ENCODE measurements at regions not wholly inside any gene's neighbourhood (a gene's known extent, or its start where the extent isn't known, plus 50 kb on each side); places are given as distances from the start of the nearest gene placed in this dataset.

DNA sequence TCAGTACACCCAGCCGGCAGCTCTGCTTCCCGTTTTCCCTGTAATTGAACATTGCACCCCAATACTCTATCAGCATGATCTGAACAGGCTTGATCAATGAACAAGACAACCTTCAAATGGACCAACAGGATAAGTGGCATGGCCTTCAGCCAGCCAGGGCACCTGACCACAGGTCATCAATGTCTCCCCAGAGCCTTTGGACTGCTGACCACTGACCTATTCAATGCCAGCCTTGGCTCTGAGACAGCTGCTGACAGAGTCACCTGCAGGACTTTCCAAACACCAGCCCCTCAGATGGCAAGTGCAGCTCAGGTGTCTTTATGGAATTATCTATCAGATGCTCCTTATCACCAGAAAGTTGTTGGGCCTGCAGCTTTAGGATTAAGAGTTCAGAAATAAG, 462.9 kb upstream of the ASIC2 start:
- DNase-seq: no peak
- TF ChIP-seq, protein P1, sequence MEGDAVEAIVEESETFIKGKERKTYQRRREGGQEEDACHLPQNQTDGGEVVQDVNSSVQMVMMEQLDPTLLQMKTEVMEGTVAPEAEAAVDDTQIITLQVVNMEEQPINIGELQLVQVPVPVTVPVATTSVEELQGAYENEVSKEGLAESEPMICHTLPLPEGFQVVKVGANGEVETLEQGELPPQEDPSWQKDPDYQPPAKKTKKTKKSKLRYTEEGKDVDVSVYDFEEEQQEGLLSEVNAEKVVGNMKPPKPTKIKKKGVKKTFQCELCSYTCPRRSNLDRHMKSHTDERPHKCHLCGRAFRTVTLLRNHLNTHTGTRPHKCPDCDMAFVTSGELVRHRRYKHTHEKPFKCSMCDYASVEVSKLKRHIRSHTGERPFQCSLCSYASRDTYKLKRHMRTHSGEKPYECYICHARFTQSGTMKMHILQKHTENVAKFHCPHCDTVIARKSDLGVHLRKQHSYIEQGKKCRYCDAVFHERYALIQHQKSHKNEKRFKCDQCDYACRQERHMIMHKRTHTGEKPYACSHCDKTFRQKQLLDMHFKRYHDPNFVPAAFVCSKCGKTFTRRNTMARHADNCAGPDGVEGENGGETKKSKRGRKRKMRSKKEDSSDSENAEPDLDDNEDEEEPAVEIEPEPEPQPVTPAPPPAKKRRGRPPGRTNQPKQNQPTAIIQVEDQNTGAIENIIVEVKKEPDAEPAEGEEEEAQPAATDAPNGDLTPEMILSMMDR (IDR thresholded peaks at IDR 0.05): no peak
- no peak for TF ChIP-seq POLR2A (IDR thresholded peaks at IDR 0.05)
- 92 to 100% (median 94%) methylated on average over 1 to 2 of the region's 2 CpGs for WGBS, 4 donors
- ATAC-seq: no peak
- peaks cover 0 to 15% (median 0%) of the 10 kb centered on the region in 12 donors for H3K9me3 ChIP-seq
- peaks cover 0 to 22% (median 10%) of the 10 kb centered on the region in 9 donors for H3K27me3 ChIP-seq
- intact Hi-C loops (cut with DNase I): loop anchor here in 4 of 10 donors (10.0 kb wide), 4 partner anchors 231 to 971 kb away; no protein-coding TSS in a partner anchor
- H3K4me3 ChIP-seq: no peak overlapping the region
- H3K4me1 ChIP-seq: peaks cover 0 to 4% (median 0%) of the 10 kb centered on the region in 12 donors
- no peak overlapping the region for H3K27ac ChIP-seq
- no peaks in the 10 kb centered on the region for H3K36me3 ChIP-seq

DNA sequence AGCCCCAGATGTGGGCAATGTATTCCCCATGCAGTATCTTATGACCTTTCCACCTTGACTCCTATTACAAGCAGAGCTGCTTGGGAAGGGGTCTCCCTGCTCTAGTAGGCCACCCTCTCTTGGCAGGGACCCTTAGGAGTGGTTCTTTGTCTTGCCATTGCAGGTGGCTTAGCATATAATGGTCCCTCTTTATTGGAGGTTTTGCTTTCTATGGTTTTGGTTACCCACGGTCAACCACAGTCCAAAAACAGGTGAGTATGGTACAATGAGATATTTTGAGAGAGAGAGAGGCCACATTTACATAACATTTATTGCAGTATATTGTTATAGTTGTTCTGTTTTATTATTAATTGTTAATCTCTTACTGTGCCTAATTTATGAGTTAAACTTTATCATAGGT, 472.8 kb upstream of the ASIC2 start:
- H3K27ac ChIP-seq: no peak overlapping the region
- 85 to 92% (median 91%) methylated on average over 1 of the region's 1 CpG for WGBS, 4 donors
- intact Hi-C loops (cut with DNase I): no loop called here
- no peak for ATAC-seq
- TF ChIP-seq, protein P1 (IDR thresholded peaks at IDR 0.05): no peak
- no peak for TF ChIP-seq POLR2A (IDR thresholded peaks at IDR 0.05)
- no peak for DNase-seq
- H3K4me1 ChIP-seq: no peaks in the 10 kb centered on the region
- no peaks in the 10 kb centered on the region for H3K9me3 ChIP-seq
- peaks cover 0 to 9% (median 0%) of the 10 kb centered on the region in 9 donors for H3K27me3 ChIP-seq
- no peak overlapping the region for H3K4me3 ChIP-seq
- H3K36me3 ChIP-seq: no peaks in the 10 kb centered on the region

DNA sequence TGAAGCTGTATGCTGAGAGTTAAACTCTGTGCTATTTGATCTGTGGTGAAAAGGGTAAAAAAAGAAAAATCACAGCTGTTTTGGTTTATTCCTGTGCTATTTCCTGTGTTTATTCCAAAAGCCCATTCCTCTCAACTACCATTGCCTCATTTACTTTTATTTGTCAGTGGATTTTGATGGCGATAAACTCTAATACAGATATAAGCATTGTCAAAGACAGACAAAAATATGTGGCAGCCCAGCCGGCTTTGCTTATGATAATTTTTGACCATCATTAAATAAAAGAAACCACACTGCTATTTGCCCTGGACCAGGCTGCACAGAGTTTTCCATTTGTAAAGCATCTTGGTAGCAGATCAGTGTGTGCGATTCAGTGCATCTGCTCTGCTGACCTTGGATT, 473.6 kb upstream of the ASIC2 start:
- no peak for ATAC-seq
- Histone ChIP-seq H3K27me3 (peaks cover 0 to 9% (median 0%) of the 10 kb centered on the region in 9 donors), H3K4me1 (no peaks in the 10 kb centered on the region), H3K36me3 (no peaks in the 10 kb centered on the region), H3K27ac (no peak overlapping the region), H3K9me3 (no peaks in the 10 kb centered on the region), H3K4me3 (no peak overlapping the region)
- 57 to 73% (median 68%) methylated on average over 3 of the region's 3 CpGs for WGBS, 4 donors
- intact Hi-C loops (cut with DNase I): no loop called here
- TF ChIP-seq, protein P1 (IDR thresholded peaks at IDR 0.05): no peak
- no peak for TF ChIP-seq POLR2A (IDR thresholded peaks at IDR 0.05)
- DNase-seq: no peak

DNA sequence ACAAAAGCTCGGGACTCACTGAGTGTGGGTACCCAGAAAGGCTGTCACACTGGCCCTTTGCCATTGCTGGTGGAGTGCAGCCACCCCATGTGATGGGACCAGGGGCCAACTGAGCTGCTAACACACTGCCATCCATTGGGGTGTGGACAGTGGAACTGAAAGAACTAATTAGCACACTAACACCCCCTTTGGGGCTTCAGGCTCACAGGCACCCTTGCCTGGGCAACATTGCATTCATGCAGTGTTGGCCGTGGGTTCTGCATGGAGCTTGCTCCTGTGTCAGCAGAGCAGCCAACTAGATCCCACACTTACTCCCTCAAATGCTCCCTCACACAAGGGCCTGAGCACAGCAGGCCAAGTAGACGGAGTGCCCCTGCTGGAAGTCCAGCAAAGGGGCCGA, 476.0 kb upstream of the ASIC2 start:
- no peak overlapping the region for H3K4me3 ChIP-seq
- no peaks in the 10 kb centered on the region for H3K36me3 ChIP-seq
- intact Hi-C loops (cut with DNase I): no loop called here
- peaks cover 0 to 17% (median 2%) of the 10 kb centered on the region in 9 donors for H3K27me3 ChIP-seq
- TF ChIP-seq, protein P1 (IDR thresholded peaks at IDR 0.05): no peak
- TF ChIP-seq POLR2A (IDR thresholded peaks at IDR 0.05): no peak
- no peak overlapping the region for H3K27ac ChIP-seq
- H3K4me1 ChIP-seq: no peaks in the 10 kb centered on the region
- DNase-seq (no peak), ATAC-seq (no peak)
- H3K9me3 ChIP-seq: no peaks in the 10 kb centered on the region
- 68 to 79% (median 74%) methylated on average over 4 of the region's 4 CpGs for WGBS, 4 donors

Data from heart left ventricle (tissue), 16 donors.